ENCODE measurements at regions not wholly inside any gene's neighbourhood (a gene's known extent, or its start where the extent isn't known, plus 50 kb on each side); places are given as distances from the start of the nearest gene placed in this dataset.
"Not testable (repeated sequence)": the region's sequence is repeated elsewhere in the genome, so short reads cannot be mapped to it uniquely, and the experiment has no call there.

- Histone ChIP-seq H3K9me3 (ENCODE audit: control insufficient read depth, insufficient read depth, low read length) (no peaks in the 10 kb centered on the region), H3K4me3 (ENCODE audit: low read depth, low read length) (no peak overlapping the region)
These were observed 1378.0 kb upstream of the PCDH9 start for GRCh38 chr13:68608147-68608546.

DNA sequence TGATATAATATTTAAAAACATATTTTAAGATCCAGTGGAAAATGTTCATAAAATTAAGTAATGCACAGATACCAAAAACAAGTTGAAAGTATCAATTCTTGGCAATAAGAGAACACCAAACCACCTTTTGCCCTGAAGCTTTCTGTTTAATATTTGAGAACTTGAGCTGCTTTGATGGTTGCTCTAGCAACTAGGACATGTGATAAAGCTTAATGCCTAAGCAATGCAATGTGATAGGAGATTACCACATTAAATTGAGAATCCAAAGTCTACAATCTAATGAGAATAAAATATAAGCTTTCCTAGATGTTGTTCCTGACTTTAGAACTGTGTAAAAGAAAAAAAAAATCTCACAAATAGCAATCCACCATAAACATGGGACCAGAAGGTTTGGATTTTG is 1367.5 kb upstream of the PCDH9 start:
- Histone ChIP-seq H3K27ac (ENCODE audit: low read depth, low read length) (no peak overlapping the region), H3K4me1 (ENCODE audit: control insufficient read depth, insufficient read depth, low read length) (no peaks in the 10 kb centered on the region), H3K9me3 (ENCODE audit: control insufficient read depth, insufficient read depth, low read length) (no peaks in the 10 kb centered on the region), H3K27me3 (ENCODE audit: control insufficient read depth, insufficient read depth, low read length) (no peaks in the 10 kb centered on the region), H3K4me3 (ENCODE audit: low read depth, low read length) (no peak overlapping the region), H3K9ac (ENCODE audit: low read depth, low read length) (no peak overlapping the region), H3K36me3 (ENCODE audit: control insufficient read depth, insufficient read depth, low read length) (no peaks in the 10 kb centered on the region)

More at GRCh38 chr13:68608147-68608546, 1378.0 kb upstream of the PCDH9 start:
- no peak overlapping the region for H3K27ac ChIP-seq (ENCODE audit: low read depth, low read length)
- no peak overlapping the region for H3K9ac ChIP-seq (ENCODE audit: low read depth, low read length)
- H3K4me1 ChIP-seq (ENCODE audit: control insufficient read depth, insufficient read depth, low read length): no peaks in the 10 kb centered on the region
- H3K36me3 ChIP-seq (ENCODE audit: control insufficient read depth, insufficient read depth, low read length): no peaks in the 10 kb centered on the region
- H3K27me3 ChIP-seq (ENCODE audit: control insufficient read depth, insufficient read depth, low read length): no peaks in the 10 kb centered on the region

- H3K27me3 ChIP-seq (ENCODE audit: control insufficient read depth, insufficient read depth, low read length): no peaks in the 10 kb centered on the region
- no peak overlapping the region for H3K4me3 ChIP-seq (ENCODE audit: low read depth, low read length)
- H3K9ac ChIP-seq (ENCODE audit: low read depth, low read length): no peak overlapping the region
- H3K27ac ChIP-seq (ENCODE audit: low read depth, low read length): no peak overlapping the region
- H3K9me3 ChIP-seq (ENCODE audit: control insufficient read depth, insufficient read depth, low read length): no peaks in the 10 kb centered on the region
- H3K4me1 ChIP-seq (ENCODE audit: control insufficient read depth, insufficient read depth, low read length): no peaks in the 10 kb centered on the region
- no peaks in the 10 kb centered on the region for H3K36me3 ChIP-seq (ENCODE audit: control insufficient read depth, insufficient read depth, low read length)
These were observed 1358.5 kb upstream of the PCDH9 start for GRCh38 chr13:68588623-68589022.

GRCh38 chr13:68584776-68585175 is 1354.6 kb upstream of the PCDH9 start:
- Histone ChIP-seq H3K27ac (ENCODE audit: low read depth, low read length) (no peak overlapping the region), H3K4me1 (ENCODE audit: control insufficient read depth, insufficient read depth, low read length) (no peaks in the 10 kb centered on the region), H3K4me3 (ENCODE audit: low read depth, low read length) (no peak overlapping the region), H3K9ac (ENCODE audit: low read depth, low read length) (no peak overlapping the region), H3K36me3 (ENCODE audit: control insufficient read depth, insufficient read depth, low read length) (no peaks in the 10 kb centered on the region), H3K27me3 (ENCODE audit: control insufficient read depth, insufficient read depth, low read length) (no peaks in the 10 kb centered on the region), H3K9me3 (ENCODE audit: control insufficient read depth, insufficient read depth, low read length) (peaks cover 10% of the 10 kb centered on the region; the same call in 1 of the 2 replicates)

DNA sequence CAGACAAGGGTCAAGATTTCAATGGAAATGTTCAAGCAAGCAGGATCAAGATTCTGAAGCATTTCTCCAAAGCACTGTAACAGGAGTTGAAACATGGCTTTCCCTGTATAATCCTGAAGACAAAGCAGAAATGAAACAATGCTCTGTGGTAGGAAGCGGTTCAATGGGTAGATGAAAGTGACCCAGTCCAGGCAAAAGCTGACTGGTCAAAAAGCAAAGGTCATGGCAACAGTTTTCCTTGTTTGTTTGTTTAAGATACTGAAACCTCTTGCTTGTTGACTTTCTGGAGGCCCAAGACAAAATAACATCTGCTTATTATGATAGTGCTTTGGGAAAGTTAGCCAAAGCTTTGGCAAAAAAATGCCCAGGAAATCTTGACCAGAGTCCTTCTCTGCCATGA is 1343.9 kb upstream of the PCDH9 start:
- Histone ChIP-seq H3K9ac (ENCODE audit: low read depth, low read length) (no peak overlapping the region), H3K9me3 (ENCODE audit: control insufficient read depth, insufficient read depth, low read length) (no peaks in the 10 kb centered on the region), H3K4me3 (ENCODE audit: low read depth, low read length) (no peak overlapping the region), H3K27me3 (ENCODE audit: control insufficient read depth, insufficient read depth, low read length) (no peaks in the 10 kb centered on the region), H3K27ac (ENCODE audit: low read depth, low read length) (no peak overlapping the region), H3K36me3 (ENCODE audit: control insufficient read depth, insufficient read depth, low read length) (no peaks in the 10 kb centered on the region), H3K4me1 (ENCODE audit: control insufficient read depth, insufficient read depth, low read length) (no peaks in the 10 kb centered on the region; the same call in 1 of the 2 replicates)

- Histone ChIP-seq H3K9ac (ENCODE audit: low read depth, low read length) (no peak overlapping the region), H3K4me1 (ENCODE audit: control insufficient read depth, insufficient read depth, low read length) (no peaks in the 10 kb centered on the region), H3K27me3 (ENCODE audit: control insufficient read depth, insufficient read depth, low read length) (no peaks in the 10 kb centered on the region), H3K4me3 (ENCODE audit: low read depth, low read length) (no peak overlapping the region), H3K9me3 (ENCODE audit: control insufficient read depth, insufficient read depth, low read length) (no peaks in the 10 kb centered on the region), H3K27ac (ENCODE audit: low read depth, low read length) (no peak overlapping the region), H3K36me3 (ENCODE audit: control insufficient read depth, insufficient read depth, low read length) (no peaks in the 10 kb centered on the region)
These were observed 1321.8 kb upstream of the PCDH9 start for GRCh38 chr13:68551701-68552522.

- no peak overlapping the region for H3K27ac ChIP-seq (ENCODE audit: low read depth, low read length)
- no peak overlapping the region for H3K4me3 ChIP-seq (ENCODE audit: low read depth, low read length)
- no peaks in the 10 kb centered on the region for H3K9me3 ChIP-seq (ENCODE audit: control insufficient read depth, insufficient read depth, low read length)
- H3K27me3 ChIP-seq (ENCODE audit: control insufficient read depth, insufficient read depth, low read length): no peaks in the 10 kb centered on the region
- H3K4me1 ChIP-seq (ENCODE audit: control insufficient read depth, insufficient read depth, low read length): no peaks in the 10 kb centered on the region
- H3K9ac ChIP-seq (ENCODE audit: low read depth, low read length): no peak overlapping the region
- no peaks in the 10 kb centered on the region for H3K36me3 ChIP-seq (ENCODE audit: control insufficient read depth, insufficient read depth, low read length)
These were observed 1320.2 kb upstream of the PCDH9 start for GRCh38 chr13:68550330-68550729.

GRCh38 chr13:68540244-68540643 is 1310.1 kb upstream of the PCDH9 start:
- Histone ChIP-seq H3K27me3 (ENCODE audit: control insufficient read depth, insufficient read depth, low read length) (no peaks in the 10 kb centered on the region), H3K36me3 (ENCODE audit: control insufficient read depth, insufficient read depth, low read length) (no peaks in the 10 kb centered on the region), H3K4me1 (ENCODE audit: control insufficient read depth, insufficient read depth, low read length) (no peaks in the 10 kb centered on the region), H3K27ac (ENCODE audit: low read depth, low read length) (no peak overlapping the region), H3K9ac (ENCODE audit: low read depth, low read length) (no peak overlapping the region), H3K9me3 (ENCODE audit: control insufficient read depth, insufficient read depth, low read length) (no peaks in the 10 kb centered on the region), H3K4me3 (ENCODE audit: low read depth, low read length) (no peak overlapping the region)

DNA sequence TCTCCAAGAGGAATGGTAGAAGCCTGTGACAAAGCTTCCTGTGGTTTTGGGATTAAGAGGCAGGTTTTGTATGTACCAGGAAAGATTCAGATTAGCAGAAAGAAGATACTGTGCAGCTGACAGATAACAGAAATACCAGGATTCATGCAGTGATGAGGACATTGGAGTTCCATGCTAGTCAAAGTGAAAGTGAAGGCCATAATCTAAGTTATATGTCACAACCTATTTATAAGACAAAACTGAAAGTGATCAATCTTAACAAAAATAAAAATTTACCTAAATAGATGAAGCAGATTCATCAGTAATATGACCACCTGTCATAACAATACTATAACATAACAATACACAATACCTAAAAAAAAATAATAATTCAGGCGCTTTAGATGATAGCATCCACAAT is 1305.2 kb upstream of the PCDH9 start:
- Histone ChIP-seq H3K27ac (ENCODE audit: low read depth, low read length) (no peak overlapping the region), H3K9me3 (ENCODE audit: control insufficient read depth, insufficient read depth, low read length) (no peaks in the 10 kb centered on the region), H3K36me3 (ENCODE audit: control insufficient read depth, insufficient read depth, low read length) (no peaks in the 10 kb centered on the region), H3K9ac (ENCODE audit: low read depth, low read length) (no peak overlapping the region), H3K4me1 (ENCODE audit: control insufficient read depth, insufficient read depth, low read length) (no peaks in the 10 kb centered on the region), H3K27me3 (ENCODE audit: control insufficient read depth, insufficient read depth, low read length) (no peaks in the 10 kb centered on the region), H3K4me3 (ENCODE audit: low read depth, low read length) (no peak overlapping the region)

DNA sequence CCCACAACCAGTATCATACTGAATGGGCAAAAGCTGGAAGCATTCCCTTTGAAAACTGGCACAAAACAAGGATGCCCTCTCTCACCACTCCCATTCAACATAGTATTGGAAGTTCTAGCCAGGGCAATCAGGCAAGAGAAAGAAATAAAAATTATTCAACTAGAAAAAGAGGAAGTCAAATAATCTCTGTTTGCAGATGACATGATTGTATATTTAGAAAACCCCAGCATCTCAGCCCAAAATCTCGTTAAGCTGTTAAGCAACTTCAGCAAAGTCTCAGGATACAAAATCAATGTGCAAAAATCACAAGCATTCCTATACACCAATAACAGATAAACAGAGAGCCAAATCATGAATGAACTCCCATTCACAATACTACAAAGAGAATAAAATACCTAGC is 1297.0 kb upstream of the PCDH9 start:
- not testable (repeated sequence) for H3K27me3 ChIP-seq (ENCODE audit: control insufficient read depth, insufficient read depth, low read length); H3K9me3 ChIP-seq (ENCODE audit: control insufficient read depth, insufficient read depth, low read length); H3K4me3 ChIP-seq (ENCODE audit: low read depth, low read length); H3K9ac ChIP-seq (ENCODE audit: low read depth, low read length); H3K4me1 ChIP-seq (ENCODE audit: control insufficient read depth, insufficient read depth, low read length); H3K27ac ChIP-seq (ENCODE audit: low read depth, low read length); H3K36me3 ChIP-seq (ENCODE audit: control insufficient read depth, insufficient read depth, low read length)

GRCh38 chr13:68523838-68524424 is 1293.8 kb upstream of the PCDH9 start:
- no peaks in the 10 kb centered on the region for H3K36me3 ChIP-seq (ENCODE audit: control insufficient read depth, insufficient read depth, low read length)
- H3K27ac ChIP-seq (ENCODE audit: low read depth, low read length): no peak overlapping the region
- no peaks in the 10 kb centered on the region; the same call in 1 of the 2 replicates for H3K9me3 ChIP-seq (ENCODE audit: control insufficient read depth, insufficient read depth, low read length)
- H3K9ac ChIP-seq (ENCODE audit: low read depth, low read length): no peak overlapping the region
- H3K4me1 ChIP-seq (ENCODE audit: control insufficient read depth, insufficient read depth, low read length): no peaks in the 10 kb centered on the region
- no peaks in the 10 kb centered on the region for H3K27me3 ChIP-seq (ENCODE audit: control insufficient read depth, insufficient read depth, low read length)
- no peak overlapping the region for H3K4me3 ChIP-seq (ENCODE audit: low read depth, low read length)

All from HUES48 (cell line).